ENCODE measurements at regions not wholly inside any gene's neighbourhood (a gene's known extent, or its start where the extent isn't known, plus 50 kb on each side); places are given as distances from the start of the nearest gene placed in this dataset.

DNA sequence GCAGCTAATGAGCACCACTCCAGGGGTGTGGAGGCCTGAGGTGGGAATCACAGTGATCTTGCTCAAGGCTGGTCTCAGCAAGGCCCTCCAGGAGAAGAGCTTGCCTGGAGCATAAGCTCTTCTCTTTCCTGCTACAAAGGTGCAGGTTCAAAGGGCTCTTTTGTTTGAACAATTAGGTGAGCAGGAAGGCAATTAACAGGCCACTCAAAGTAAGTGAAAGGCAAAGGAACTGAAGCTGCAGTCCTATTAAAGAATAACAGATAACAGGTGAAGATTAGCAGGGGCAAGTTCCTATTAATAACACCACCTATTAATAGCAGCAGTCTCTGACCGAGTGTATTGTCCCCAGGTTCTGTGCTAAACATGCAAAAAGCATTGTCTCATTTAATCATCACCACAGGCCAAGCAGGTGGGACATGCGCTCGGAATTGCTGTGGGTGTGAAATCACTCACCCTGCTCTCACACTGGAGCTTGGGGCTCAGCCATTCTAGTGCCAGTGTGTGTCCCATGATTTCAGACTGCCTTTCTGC, 113.8 kb downstream of the RHOU start:
- TF ChIP-seq POLR2A (IDR thresholded peaks at IDR 0.05), result no peak
- TF ChIP-seq, protein P1, sequence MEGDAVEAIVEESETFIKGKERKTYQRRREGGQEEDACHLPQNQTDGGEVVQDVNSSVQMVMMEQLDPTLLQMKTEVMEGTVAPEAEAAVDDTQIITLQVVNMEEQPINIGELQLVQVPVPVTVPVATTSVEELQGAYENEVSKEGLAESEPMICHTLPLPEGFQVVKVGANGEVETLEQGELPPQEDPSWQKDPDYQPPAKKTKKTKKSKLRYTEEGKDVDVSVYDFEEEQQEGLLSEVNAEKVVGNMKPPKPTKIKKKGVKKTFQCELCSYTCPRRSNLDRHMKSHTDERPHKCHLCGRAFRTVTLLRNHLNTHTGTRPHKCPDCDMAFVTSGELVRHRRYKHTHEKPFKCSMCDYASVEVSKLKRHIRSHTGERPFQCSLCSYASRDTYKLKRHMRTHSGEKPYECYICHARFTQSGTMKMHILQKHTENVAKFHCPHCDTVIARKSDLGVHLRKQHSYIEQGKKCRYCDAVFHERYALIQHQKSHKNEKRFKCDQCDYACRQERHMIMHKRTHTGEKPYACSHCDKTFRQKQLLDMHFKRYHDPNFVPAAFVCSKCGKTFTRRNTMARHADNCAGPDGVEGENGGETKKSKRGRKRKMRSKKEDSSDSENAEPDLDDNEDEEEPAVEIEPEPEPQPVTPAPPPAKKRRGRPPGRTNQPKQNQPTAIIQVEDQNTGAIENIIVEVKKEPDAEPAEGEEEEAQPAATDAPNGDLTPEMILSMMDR (IDR thresholded peaks at IDR 0.05), result no peak

Measured in right lobe of liver (tissue), 4 donors.